ENCODE measurements at regions not wholly inside any gene's neighbourhood (a gene's known extent, or its start where the extent isn't known, plus 50 kb on each side); places are given as distances from the start of the nearest gene placed in this dataset.

GRCh38 chr20:21994203-21994602 is 288.7 kb downstream of the PAX1 start:
- no TSS peak for BruUV-seq (replicated peaks)
- no peak overlapping the region for H2AFZ ChIP-seq
- H3K27me3 ChIP-seq (ENCODE audit: insufficient read depth, low read depth), result no peaks in the 10 kb centered on the region
- no peaks in the 10 kb centered on the region for H3K9me3 ChIP-seq (ENCODE audit: insufficient read depth, low read depth)
- ChIA-PET POLR2A (ENCODE audit: unreplicated experiment) (no interaction called here), CTCF (no interaction called here)
- no peak overlapping the region for H3K4me2 ChIP-seq
- DNase-seq, result no peak
- no peaks in the 10 kb centered on the region for H4K20me1 ChIP-seq (ENCODE audit: insufficient read depth)
- no peaks in the 10 kb centered on the region for H3K9me2 ChIP-seq (ENCODE audit: insufficient read depth)
- no peaks in the 10 kb centered on the region for H3K79me2 ChIP-seq (ENCODE audit: low read depth)
- no peak overlapping the region for H3K27ac ChIP-seq
- no peaks in the 10 kb centered on the region for H3K36me3 ChIP-seq (ENCODE audit: low read depth)
- TF ChIP-seq CTCF (conservative IDR thresholded peaks at IDR 0.05) (no peak), EZH2 (IDR thresholded peaks at IDR 0.05; ENCODE audit: low read depth) (no peak)
- H3F3A ChIP-seq (ENCODE audit: insufficient read depth, low read depth), result no peaks in the 10 kb centered on the region
- intact Hi-C loops (cut with micrococcal nuclease; ENCODE audit: unreplicated experiment), result no loop called here
- H3K4me1 ChIP-seq (replicated peaks; ENCODE audit: insufficient read depth), result no peaks in the 10 kb centered on the region
- H3K4me3 ChIP-seq, result no peak overlapping the region

- POLR2A ChIA-PET (ENCODE audit: unreplicated experiment), result no interaction called here
- intact Hi-C loops (cut with micrococcal nuclease; ENCODE audit: unreplicated experiment), result no loop called here
Measured at GRCh38 chr20:21982559-21982958, 277.1 kb downstream of the PAX1 start.

GRCh38 chr20:21981597-21982344 is 276.3 kb downstream of the PAX1 start:
- Histone ChIP-seq H3K36me3 (ENCODE audit: low read depth) (no peaks in the 10 kb centered on the region), H3K79me2 (ENCODE audit: low read depth) (no peaks in the 10 kb centered on the region), H3K27me3 (ENCODE audit: insufficient read depth, low read depth) (no peaks in the 10 kb centered on the region), H4K20me1 (ENCODE audit: insufficient read depth) (no peaks in the 10 kb centered on the region), H3K9me3 (ENCODE audit: insufficient read depth, low read depth) (no peaks in the 10 kb centered on the region), H3K4me2 (no peak overlapping the region), H3F3A (ENCODE audit: insufficient read depth, low read depth) (no peaks in the 10 kb centered on the region), H3K4me3 (no peak overlapping the region), H3K9me2 (ENCODE audit: insufficient read depth) (no peaks in the 10 kb centered on the region), H2AFZ (no peak overlapping the region), H3K4me1 (replicated peaks; ENCODE audit: insufficient read depth) (no peaks in the 10 kb centered on the region), H3K27ac (no peak overlapping the region)
- TF ChIP-seq CTCF (conservative IDR thresholded peaks at IDR 0.05) (no peak), EZH2 (IDR thresholded peaks at IDR 0.05; ENCODE audit: low read depth) (no peak)
- CTCF ChIA-PET, result no interaction called here
- BruUV-seq (replicated peaks), result no TSS peak
- intact Hi-C loops (cut with micrococcal nuclease; ENCODE audit: unreplicated experiment), result no loop called here
- POLR2A ChIA-PET (ENCODE audit: unreplicated experiment), result no interaction called here
- DNase-seq, result no peak

More at GRCh38 chr20:21982559-21982958, 277.1 kb downstream of the PAX1 start:
- Histone ChIP-seq H3K9me3 (ENCODE audit: insufficient read depth, low read depth) (no peaks in the 10 kb centered on the region), H3K9me2 (ENCODE audit: insufficient read depth) (no peaks in the 10 kb centered on the region), H3K4me1 (replicated peaks; ENCODE audit: insufficient read depth) (no peaks in the 10 kb centered on the region), H2AFZ (no peak overlapping the region), H3K79me2 (ENCODE audit: low read depth) (no peaks in the 10 kb centered on the region), H3K36me3 (ENCODE audit: low read depth) (no peaks in the 10 kb centered on the region), H3K4me2 (no peak overlapping the region), H3K27ac (no peak overlapping the region), H3K27me3 (ENCODE audit: insufficient read depth, low read depth) (no peaks in the 10 kb centered on the region), H4K20me1 (ENCODE audit: insufficient read depth) (no peaks in the 10 kb centered on the region), H3F3A (ENCODE audit: insufficient read depth, low read depth) (no peaks in the 10 kb centered on the region), H3K4me3 (no peak overlapping the region)
- DNase-seq, result no peak
- CTCF ChIA-PET, result no interaction called here
- no TSS peak for BruUV-seq (replicated peaks)
- TF ChIP-seq CTCF (conservative IDR thresholded peaks at IDR 0.05), result no peak
- no peak for TF ChIP-seq EZH2 (IDR thresholded peaks at IDR 0.05; ENCODE audit: low read depth)
